HEK293T (cell line): ENCODE measurements at regions not wholly inside any gene's neighbourhood (a gene's known extent, or its start where the extent isn't known, plus 50 kb on each side); places are given as distances from the start of the nearest gene placed in this dataset.

Experiments used
- ARNT ChIP-seq: fragments of 450-650 bp; IDR thresholded peaks from 2 replicates; pipeline ENCODE4 v1.6.1; 2017; ENCODE audit warnings: mild to moderate bottlenecking
- CTBP1 ChIP-seq: fragments of 450-650 bp; IDR thresholded peaks from 2 replicates; pipeline ENCODE4 v1.6.1; 2016; ENCODE audit warnings: borderline replicate concordance
- ELF4 ChIP-seq: fragments of 450-650 bp; IDR thresholded peaks from 2 replicates; pipeline ENCODE4 v1.6.1; 2017; ENCODE audit warnings: antibody characterized with exemption
- FOXK2 ChIP-seq: fragments of 450-650 bp; IDR thresholded peaks from 2 replicates; pipeline ENCODE4 v1.6.1; 2016; ENCODE audit warnings: mild to moderate bottlenecking
- FOXM1 ChIP-seq: fragments of 450-650 bp; IDR thresholded peaks from 2 replicates; pipeline ENCODE4 v1.6.1; 2017; ENCODE audit warnings: mild to moderate bottlenecking, borderline replicate concordance

DNA sequence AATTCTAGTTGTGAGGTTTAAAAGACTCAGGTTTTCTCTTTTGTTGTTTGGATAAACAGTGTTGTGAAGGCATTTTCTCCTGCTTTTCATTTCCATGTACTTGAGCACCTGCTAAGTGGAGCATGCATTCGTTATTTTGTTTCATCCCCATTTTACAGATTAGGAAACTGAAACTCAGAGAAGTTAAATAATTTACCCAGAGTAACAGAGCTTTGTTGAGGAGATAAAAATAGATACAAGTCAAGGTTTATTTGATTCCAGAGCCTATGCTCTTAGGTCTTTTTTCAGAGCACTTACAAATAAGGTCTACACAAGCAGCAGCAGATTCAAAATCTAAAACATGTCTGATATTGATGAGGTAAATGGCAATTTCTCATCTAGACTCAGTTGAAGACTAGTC is 254.7 kb upstream of the PTBP2 start:
- no peak for TF ChIP-seq FOXM1
- no peak for TF ChIP-seq CTBP1
- TF ChIP-seq ARNT, result no peak
- TF ChIP-seq ELF4, result no peak
- TF ChIP-seq FOXK2, result no peak
